Heart right ventricle (tissue), 16 donors: ENCODE measurements at regions not wholly inside any gene's neighbourhood (a gene's known extent, or its start where the extent isn't known, plus 50 kb on each side); places are given as distances from the start of the nearest gene placed in this dataset.

Source experiments
- ATAC-seq, 8 donors: fragments of 200-7000 bp; cut with Tn5 transposase; one replicate each; pipeline ENCODE4 v1.9.1; 2020; ENCODE audit warnings: mild to moderate bottlenecking in 8 of 8, moderate library complexity in 8 of 8, moderate number of reproducible peaks in 1 of 8
- DNase-seq, 2 donors: peaks; one replicate each; pipeline ENCODE4 v3.0.0-alpha.2; 2020
- H3K27ac ChIP-seq, 10 donors: fragments of 200-600 bp; sonication (generic) in 2 of 10; one replicate each; pipeline versions ENCODE4 v1.5.0 to v1.8.0; 2020 to 2022; ENCODE audit warnings: mild to moderate bottlenecking in 3 of 10
- H3K27me3 ChIP-seq, 7 donors: fragments of 200-600 bp; one replicate each; pipeline ENCODE4 v1.8.0; 2021 to 2022; ENCODE audit warnings: mild to moderate bottlenecking in 2 of 7
- H3K36me3 ChIP-seq, 9 donors: fragments of 200-600 bp; sonication (generic) in 1 of 9; one replicate each; pipeline versions ENCODE4 v1.5.0 to v1.8.0; 2020 to 2022; ENCODE audit warnings: mild to moderate bottlenecking in 2 of 9
- H3K4me1 ChIP-seq, 9 donors: fragments of 200-600 bp; sonication (generic) in 1 of 9; one replicate each; pipeline versions ENCODE4 v1.5.0 to v1.8.0; 2020 to 2022; ENCODE audit warnings: mild to moderate bottlenecking in 4 of 9
- H3K4me3 ChIP-seq, 10 donors: fragments of 200-600 bp; sonication (generic) in 2 of 10; one replicate each; pipeline versions ENCODE4 v1.5.0 to v1.8.0; 2020 to 2022; ENCODE audit warnings: mild to moderate bottlenecking in 7 of 10, moderate library complexity in 2 of 10
- H3K9me3 ChIP-seq, 11 donors: fragments of 200-600 bp in 10 of 11; sonication (generic) in 2 of 11; one replicate each; pipeline versions ENCODE4 v1.5.0 to v1.8.0; 2013 to 2022; ENCODE audit warnings: mild to moderate bottlenecking in 2 of 11, control low read depth in 1 of 11, moderate library complexity in 1 of 11
- WGBS, 2 donors: extraction: QIAGEN DNeasy Blood & Tissue Kit; methylation state at CpG; one replicate each; pipeline ENCODE4 v1.1.7; 2013; ENCODE audit warnings: inconsistent platforms in 1 of 2; 5-methylcytosine and 5-hydroxymethylcytosine counted together
- intact Hi-C, 10 donors: fragments of 100-400 bp; cut with DNase I; formaldehyde crosslinking; loops; one replicate each; pipeline versions ENCODE4 v1.11.1 to v1.14.2; 2022
- TF ChIP-seq, protein P1 (sequence below), 9 donors: fragments of 200-600 bp; sonication (generic) in 2 of 9; IDR thresholded peaks; one replicate each; pipeline versions ENCODE4 v1.5.0 to v1.8.0; 2021 to 2022; ENCODE audit warnings: antibody characterized with exemption in 9 of 9, mild to moderate bottlenecking in 5 of 9, moderate library complexity in 1 of 9
- donor health status: Arrhythmogenic right ventricular cardiomyopathy.
- donor health status: ischemic (EF 13 %, LVEDD 7.1; RV severe dilation, severe dysfunction).
- donor health status: healthy with polysubstance abuse.
- donor health status: DM: no; HTN: yes; CAD: no.
- donor health status: DM: no; HTN: no; CAD: no.
- donor health status: ischemic (EF 25% LVEDD 6.9; RV normal size, moderate dysfunction).
- donor health status: ischemic (EF 25% LVEDD 5.7; RV mildly dilated, moderate dysfunction).
- donor health status: healthy.
- donor health status: DM: yes; HTN: yes; CAD: no.
- donor health status: Ischemic cardiomyopathy.
- donor health status: ischemic (EF 35%, LVEDD 5.7; RV mildly dilated, moderate dysfunction).
- donor health status: nonischemic (EF 11% LVEDD 7.7; RV severe dilation, severe dysfunction).
- donor health status: DM: yes; HTN: yes; CAD: no.
- donor health status: PGD.
- donor health status: ischemic (EF 29% LVEDD 5.4; RV normal size, mild dysfunction).
- donor health status: nonischemic (EF 23%, LVEDD 6.1; RV moderate dilation, normal function).

DNA sequence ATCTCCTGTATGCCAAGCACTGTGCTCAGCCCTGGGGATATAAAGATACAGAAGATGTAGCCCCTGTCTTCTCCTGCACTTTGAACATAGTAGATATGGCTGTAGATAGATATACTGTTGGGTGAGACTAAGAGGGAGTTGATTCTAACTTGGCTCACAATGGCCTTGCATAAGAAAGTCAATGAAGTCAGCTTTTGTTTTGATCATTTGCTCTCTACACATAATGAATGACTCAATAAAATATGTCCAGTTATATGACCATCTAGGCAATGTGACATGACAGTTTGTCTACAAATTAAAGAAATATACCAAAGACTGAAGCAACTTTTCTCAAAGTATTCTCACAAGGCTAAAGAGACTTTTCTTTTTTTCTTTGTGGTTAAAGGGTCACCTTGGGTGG is 147.6 kb upstream of the DIPK2B start:
- Histone ChIP-seq H3K4me3 (no peak overlapping the region), H3K27me3 (peaks cover 0 to 17% (median 0%) of the 10 kb centered on the region in 7 donors), H3K36me3 (no peaks in the 10 kb centered on the region), H3K27ac (no peak overlapping the region), H3K4me1 (no peaks in the 10 kb centered on the region), H3K9me3 (peaks cover 0 to 13% (median 0%) of the 10 kb centered on the region in 11 donors)
- intact Hi-C loops = loop anchor here in 1 of 10 donors (10.0 kb wide), 1 partner anchor 83 kb away; no protein-coding TSS in a partner anchor
- ATAC-seq = no peak
- no peak for DNase-seq
- TF ChIP-seq, protein P1, sequence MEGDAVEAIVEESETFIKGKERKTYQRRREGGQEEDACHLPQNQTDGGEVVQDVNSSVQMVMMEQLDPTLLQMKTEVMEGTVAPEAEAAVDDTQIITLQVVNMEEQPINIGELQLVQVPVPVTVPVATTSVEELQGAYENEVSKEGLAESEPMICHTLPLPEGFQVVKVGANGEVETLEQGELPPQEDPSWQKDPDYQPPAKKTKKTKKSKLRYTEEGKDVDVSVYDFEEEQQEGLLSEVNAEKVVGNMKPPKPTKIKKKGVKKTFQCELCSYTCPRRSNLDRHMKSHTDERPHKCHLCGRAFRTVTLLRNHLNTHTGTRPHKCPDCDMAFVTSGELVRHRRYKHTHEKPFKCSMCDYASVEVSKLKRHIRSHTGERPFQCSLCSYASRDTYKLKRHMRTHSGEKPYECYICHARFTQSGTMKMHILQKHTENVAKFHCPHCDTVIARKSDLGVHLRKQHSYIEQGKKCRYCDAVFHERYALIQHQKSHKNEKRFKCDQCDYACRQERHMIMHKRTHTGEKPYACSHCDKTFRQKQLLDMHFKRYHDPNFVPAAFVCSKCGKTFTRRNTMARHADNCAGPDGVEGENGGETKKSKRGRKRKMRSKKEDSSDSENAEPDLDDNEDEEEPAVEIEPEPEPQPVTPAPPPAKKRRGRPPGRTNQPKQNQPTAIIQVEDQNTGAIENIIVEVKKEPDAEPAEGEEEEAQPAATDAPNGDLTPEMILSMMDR (IDR thresholded peaks at IDR 0.05) = no peak

DNA sequence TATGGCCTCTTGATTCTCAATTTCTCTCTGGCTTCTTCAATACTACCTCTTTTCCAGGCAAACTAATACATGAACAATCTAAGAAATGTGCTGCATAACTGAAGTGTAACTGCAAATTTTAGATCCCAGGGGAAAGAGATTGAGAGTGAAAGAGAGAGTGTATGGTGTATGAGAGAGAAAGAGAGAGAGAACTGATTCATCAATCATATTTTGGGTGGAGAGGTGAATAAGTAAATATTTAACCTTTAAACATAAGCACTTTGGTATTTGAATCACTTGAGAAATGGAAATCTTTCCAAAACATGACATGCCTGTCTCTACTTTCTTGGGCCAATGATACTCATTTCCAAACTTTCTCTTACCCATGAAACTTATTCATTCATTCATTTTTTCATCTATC is 147.2 kb upstream of the DIPK2B start:
- DNase-seq (no peak), ATAC-seq (no peak)
- Histone ChIP-seq H3K36me3 (no peaks in the 10 kb centered on the region), H3K4me3 (no peak overlapping the region), H3K27me3 (peaks cover 0 to 17% (median 0%) of the 10 kb centered on the region in 7 donors), H3K27ac (no peak overlapping the region), H3K9me3 (peaks cover 0 to 14% (median 0%) of the 10 kb centered on the region in 11 donors), H3K4me1 (no peaks in the 10 kb centered on the region)
- intact Hi-C loops = loop anchor here in 1 of 10 donors (10.0 kb wide), 1 partner anchor 83 kb away; no protein-coding TSS in a partner anchor
- TF ChIP-seq, protein P1 (IDR thresholded peaks at IDR 0.05) = no peak

DNA sequence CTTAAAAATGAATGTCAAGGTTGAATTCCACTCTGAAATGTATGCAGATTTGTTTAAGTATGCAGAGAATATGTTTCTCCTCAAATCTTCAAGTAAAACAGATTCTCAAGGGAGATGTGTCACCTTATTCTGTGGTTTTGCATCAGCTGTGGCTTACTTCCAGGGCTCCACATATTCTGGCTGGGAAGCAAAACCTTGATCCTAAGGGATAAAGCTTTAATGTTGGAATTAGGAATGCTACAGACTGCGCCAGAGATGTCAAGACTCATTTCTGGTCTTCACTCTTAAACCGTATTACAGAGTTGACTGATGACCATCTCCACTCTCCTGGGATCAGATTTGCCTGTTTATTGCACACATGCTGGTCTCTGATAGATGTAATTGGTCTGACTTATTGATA is 143.9 kb upstream of the DIPK2B start:
- Histone ChIP-seq H3K36me3 (no peaks in the 10 kb centered on the region), H3K27me3 (peaks cover 0 to 17% (median 0%) of the 10 kb centered on the region in 7 donors), H3K4me1 (no peaks in the 10 kb centered on the region), H3K27ac (no peak overlapping the region), H3K9me3 (peaks cover 0 to 3% (median 0%) of the 10 kb centered on the region in 11 donors), H3K4me3 (no peak overlapping the region)
- WGBS, 2 donors = 76 to 94% methylated on average over 2 of the region's 2 CpGs
- DNase-seq (no peak), ATAC-seq (no peak)
- intact Hi-C loops = loop anchor here in 1 of 10 donors (10.0 kb wide), 1 partner anchor 80 kb away; no protein-coding TSS in a partner anchor
- TF ChIP-seq, protein P1 (IDR thresholded peaks at IDR 0.05) = no peak

DNA sequence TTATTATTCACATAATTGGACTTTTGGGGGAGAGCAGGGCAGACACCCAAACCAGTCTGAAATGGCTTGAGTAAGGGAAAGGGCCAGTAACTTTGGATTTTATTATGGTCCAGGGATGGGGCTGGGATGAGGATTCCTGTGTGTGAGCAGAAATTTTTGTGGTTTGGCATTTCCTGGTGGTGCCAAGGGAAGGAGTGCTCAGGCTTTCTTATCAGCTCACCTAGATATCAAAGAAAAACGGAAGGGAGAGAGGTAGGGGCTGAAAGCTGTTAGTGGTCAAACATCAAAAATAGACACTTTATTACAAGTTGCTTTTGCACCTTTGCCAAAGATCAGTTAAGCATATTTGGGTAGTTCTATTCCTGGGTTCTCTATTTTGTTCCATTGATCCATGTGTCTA is 128.5 kb upstream of the DIPK2B start:
- ATAC-seq = no peak
- no peak for DNase-seq
- Histone ChIP-seq H3K27ac (no peak overlapping the region), H3K4me3 (no peak overlapping the region), H3K27me3 (peaks cover 0 to 62% (median 0%) of the 10 kb centered on the region in 7 donors), H3K4me1 (no peaks in the 10 kb centered on the region), H3K9me3 (no peaks in the 10 kb centered on the region), H3K36me3 (no peaks in the 10 kb centered on the region)
- TF ChIP-seq, protein P1 (IDR thresholded peaks at IDR 0.05) = no peak
- WGBS, 2 donors = 63 to 69% methylated on average over 1 of the region's 1 CpG
- intact Hi-C loops = loop anchor here in 6 of 10 donors (10.0 kb wide), 3 partner anchors 186 to 1076 kb away; no protein-coding TSS in a partner anchor
